Ovary (tissue), 3 donors: ENCODE measurements at regions not wholly inside any gene's neighbourhood (a gene's known extent, or its start where the extent isn't known, plus 50 kb on each side); places are given as distances from the start of the nearest gene placed in this dataset.

ENCODE experiments used
- EP300 ChIP-seq: sonication (generic); formaldehyde crosslinking; IDR thresholded peaks from one replicate; pipeline ENCODE4 v1.6.1; 2017; ENCODE audit warnings: antibody characterized with exemption
- TF ChIP-seq, protein P1 (sequence below), 3 donors: fragments of 450-650 bp in 2 of 3; fragments of 200-600 bp in 1 of 3; IDR thresholded peaks; one replicate each; pipeline versions ENCODE4 v1.5.1 to v1.8.0; 2016 to 2022; ENCODE audit warnings: antibody characterized with exemption in 3 of 3, mild to moderate bottlenecking in 1 of 3
- donor health status: DM: no; HTN: no; CAD: no.

DNA sequence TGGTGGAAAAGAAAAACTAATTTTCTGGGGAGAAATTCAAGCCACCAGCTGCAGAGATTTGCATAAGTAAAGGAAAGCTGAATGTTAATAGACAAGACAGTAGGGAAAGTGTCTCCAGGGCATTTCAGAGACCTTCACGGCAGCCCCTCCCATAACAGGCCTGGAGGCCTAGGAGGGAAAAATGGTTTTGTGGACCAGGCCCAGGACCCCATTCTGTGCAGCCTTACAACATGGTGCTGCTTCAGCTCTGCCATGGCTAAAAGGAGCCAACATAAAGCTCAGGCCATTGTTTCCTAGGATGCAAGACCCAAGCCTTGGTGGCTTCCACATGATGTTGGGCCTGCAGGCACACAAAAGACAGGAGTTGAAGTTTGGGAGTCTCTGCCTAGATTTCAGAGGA lies 697.1 kb downstream of the SOCS6 start:
- TF ChIP-seq, protein P1, sequence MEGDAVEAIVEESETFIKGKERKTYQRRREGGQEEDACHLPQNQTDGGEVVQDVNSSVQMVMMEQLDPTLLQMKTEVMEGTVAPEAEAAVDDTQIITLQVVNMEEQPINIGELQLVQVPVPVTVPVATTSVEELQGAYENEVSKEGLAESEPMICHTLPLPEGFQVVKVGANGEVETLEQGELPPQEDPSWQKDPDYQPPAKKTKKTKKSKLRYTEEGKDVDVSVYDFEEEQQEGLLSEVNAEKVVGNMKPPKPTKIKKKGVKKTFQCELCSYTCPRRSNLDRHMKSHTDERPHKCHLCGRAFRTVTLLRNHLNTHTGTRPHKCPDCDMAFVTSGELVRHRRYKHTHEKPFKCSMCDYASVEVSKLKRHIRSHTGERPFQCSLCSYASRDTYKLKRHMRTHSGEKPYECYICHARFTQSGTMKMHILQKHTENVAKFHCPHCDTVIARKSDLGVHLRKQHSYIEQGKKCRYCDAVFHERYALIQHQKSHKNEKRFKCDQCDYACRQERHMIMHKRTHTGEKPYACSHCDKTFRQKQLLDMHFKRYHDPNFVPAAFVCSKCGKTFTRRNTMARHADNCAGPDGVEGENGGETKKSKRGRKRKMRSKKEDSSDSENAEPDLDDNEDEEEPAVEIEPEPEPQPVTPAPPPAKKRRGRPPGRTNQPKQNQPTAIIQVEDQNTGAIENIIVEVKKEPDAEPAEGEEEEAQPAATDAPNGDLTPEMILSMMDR (IDR thresholded peaks at IDR 0.05) = no peak
- TF ChIP-seq EP300 = no peak
